ENCODE measurements at regions not wholly inside any gene's neighbourhood (a gene's known extent, or its start where the extent isn't known, plus 50 kb on each side); places are given as distances from the start of the nearest gene placed in this dataset.
"Not testable (repeated sequence)": the region's sequence is repeated elsewhere in the genome, so short reads cannot be mapped to it uniquely, and the experiment has no call there.

DNA sequence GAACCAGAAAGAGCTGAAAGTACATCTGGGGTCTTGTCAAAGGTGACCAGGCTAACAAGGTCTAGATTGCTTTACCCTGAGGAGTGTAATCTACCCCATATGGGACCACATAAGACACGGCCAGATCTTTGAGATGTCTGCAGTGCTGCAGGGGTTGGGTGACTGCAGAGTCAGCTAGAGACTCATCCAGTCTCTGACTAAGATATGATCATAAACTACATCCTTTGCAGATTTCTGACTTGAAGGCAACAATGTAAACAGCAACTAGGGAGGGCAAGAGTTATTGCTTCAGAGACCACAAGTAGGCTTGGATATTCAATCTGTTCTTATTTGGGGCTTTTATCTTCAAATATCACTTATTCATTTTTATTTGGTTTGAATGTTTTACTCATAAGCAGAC, 1080.5 kb upstream of the FOXG1 start:
- DNase-seq (ENCODE audit: insufficient read length, low spot score) = no peak
- TF ChIP-seq POLR2A (IDR thresholded peaks at IDR 0.05; ENCODE audit: low read depth, low read length) = no peak
- no peak for FAIRE-seq

DNA sequence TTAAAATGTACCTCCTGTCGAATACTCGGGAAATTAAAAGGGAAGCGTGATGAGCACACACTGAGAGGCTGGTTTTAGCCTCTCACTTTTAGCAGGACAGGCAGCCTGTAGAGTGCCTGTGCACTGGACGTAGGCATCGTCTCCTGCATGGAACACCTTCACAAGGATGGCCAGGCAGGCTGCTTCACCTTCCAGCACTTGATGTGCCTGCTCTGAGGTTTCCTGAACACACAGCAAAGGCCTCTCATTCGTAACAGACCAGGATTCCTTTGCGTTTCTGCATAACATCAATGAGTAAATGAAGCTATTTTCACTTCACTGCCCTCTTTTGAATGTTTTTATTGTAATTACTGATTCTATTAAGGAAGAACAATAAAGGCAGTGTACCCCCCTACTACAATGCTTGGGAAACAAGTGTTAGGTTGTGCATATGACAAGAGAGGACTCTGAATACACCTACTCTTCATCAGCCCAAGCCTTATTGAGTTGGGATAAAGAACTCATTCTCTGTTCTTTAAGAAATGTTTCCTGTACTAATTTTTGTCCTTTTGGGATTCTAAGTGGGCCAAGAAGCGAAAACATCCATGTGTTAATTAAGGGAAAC, 1077.6 kb upstream of the FOXG1 start:
- no peak for FAIRE-seq
- DNase-seq (ENCODE audit: insufficient read length, low spot score) = no peak
- TF ChIP-seq POLR2A (IDR thresholded peaks at IDR 0.05; ENCODE audit: low read depth, low read length) = no peak

DNA sequence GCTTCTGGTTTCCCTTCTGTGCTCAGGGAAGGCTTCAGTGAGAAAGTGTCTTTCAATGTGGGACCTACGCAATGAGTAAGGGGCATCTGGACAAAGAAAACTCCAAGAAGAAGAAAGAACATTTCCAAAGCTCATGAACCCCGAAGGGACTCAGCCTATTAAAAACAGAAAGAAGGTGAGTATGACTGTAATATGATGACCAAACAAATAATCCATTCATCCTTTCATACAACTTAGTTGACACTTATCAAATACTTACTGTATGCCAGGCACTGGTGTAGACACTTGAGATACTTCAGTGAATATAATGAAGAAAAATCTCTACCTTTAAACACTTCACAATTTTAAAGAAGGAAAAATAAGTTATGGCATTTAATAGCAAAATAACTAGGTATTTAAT, 1054.2 kb upstream of the FOXG1 start:
- no peak for FAIRE-seq

DNA sequence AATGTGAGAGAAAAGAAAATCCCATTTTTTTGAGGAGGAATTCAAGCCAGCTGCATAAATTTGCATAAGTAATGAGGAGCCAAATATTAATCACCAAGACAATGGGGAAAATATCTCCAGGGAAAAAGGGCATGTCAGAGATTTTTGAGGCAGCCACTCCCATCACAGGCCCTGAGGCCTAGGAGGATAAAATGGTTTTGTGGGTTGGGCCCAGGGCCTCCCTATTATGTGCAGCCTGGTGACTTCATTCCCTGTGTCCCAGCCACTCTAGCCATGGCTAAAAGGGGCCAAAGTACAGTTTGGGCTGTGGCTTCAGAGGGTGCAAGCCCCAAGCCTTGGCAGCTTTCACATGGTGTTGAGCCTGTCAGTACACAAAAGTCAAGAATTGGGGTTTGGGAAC, 1051.0 kb upstream of the FOXG1 start:
- no peak for TF ChIP-seq POLR2A (IDR thresholded peaks at IDR 0.05; ENCODE audit: low read depth, low read length)
- DNase-seq (ENCODE audit: insufficient read length, low spot score) = no peak
- FAIRE-seq = no peak

More for the DNA sequence above, 1054.2 kb upstream of the FOXG1 start:
- no peak for DNase-seq (ENCODE audit: insufficient read length, low spot score)
- no peak for TF ChIP-seq POLR2A (IDR thresholded peaks at IDR 0.05; ENCODE audit: low read depth, low read length)

DNA sequence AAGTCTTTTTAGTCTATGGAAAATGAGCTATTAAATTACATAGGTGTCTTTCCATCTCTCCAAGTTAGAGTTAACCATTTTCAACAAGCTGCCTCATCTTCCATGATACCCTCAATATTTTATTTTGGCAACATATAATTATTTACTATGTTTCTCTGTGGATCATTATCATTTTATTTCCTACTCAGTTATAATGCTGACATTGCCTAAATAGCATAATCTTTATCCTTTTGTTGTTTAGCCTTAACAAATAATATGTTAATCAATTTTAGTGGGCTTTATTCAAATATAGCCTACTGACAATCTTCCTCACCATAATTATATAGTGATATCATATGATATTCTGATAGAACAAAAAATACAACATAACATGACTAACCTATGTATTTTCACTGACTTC, 1044.8 kb upstream of the FOXG1 start:
- TF ChIP-seq POLR2A (IDR thresholded peaks at IDR 0.05; ENCODE audit: low read depth, low read length) = no peak
- DNase-seq (ENCODE audit: insufficient read length, low spot score) (no peak), FAIRE-seq (no peak)

DNA sequence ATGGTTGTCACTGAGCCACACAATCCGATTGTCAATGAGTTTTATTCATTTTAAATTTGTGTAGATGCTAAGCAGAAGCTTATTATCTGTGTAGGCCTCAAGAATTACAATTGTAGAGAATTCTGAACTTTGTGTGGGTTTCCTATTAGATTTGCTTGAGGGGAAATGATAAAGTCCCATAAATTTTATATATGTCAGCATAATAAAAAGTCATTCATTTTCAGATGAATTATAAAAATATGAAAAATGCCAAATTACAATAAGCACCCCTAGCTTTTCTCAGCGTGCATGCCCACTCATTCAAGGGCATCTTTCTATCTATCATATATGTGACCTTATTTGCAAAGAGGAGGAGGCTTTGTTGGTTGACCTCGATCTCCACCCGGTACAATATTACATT, 1041.1 kb upstream of the FOXG1 start:
- no peak for TF ChIP-seq POLR2A (IDR thresholded peaks at IDR 0.05; ENCODE audit: low read depth, low read length)
- no peak for DNase-seq (ENCODE audit: insufficient read length, low spot score)
- FAIRE-seq = no peak

DNA sequence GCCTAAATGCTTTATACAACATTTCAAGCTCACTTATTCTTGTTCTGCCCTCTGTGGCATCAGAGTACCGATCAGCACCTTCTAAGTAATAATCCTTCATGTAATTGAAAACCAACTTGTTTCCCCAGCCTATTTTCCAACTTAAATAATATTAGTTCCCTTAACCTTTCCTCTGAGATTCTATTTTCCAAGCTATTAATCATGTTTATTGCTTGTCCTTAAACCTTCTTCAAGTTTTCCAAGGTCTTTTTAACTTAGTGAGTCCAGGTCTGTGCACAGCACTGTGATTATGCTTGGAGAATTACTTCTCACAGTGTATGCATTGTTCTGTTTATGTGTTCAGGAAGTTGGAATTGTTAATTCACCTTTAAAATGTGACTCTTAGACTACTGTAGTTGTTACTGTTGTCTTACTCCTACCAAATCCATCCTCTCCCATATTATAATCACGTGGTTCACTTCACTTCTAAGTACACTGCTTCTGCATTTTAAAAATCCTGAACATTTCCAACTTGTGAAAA, 1039.3 kb upstream of the FOXG1 start:
- no peak for TF ChIP-seq POLR2A (IDR thresholded peaks at IDR 0.05; ENCODE audit: low read depth, low read length)
- FAIRE-seq (no peak), DNase-seq (ENCODE audit: insufficient read length, low spot score) (no peak)

DNA sequence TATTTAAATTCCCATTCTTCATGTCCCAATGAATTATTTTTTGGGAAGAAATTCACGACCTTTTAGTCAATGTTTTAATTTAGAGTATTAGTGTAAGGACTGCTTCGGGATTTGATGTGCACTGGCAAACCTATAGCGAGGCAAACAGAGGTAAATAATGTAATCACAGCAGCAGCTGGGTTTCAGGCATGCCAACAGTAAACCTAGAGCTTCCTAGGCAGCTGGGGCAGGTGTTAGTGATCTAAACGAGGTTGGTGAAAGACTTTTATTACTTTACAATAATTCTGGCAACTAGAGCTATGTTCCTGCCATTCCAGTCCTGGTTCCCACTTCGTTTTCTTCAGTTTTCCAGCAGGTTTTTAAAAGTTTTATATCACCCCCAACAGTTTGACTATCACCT, 1036.4 kb upstream of the FOXG1 start:
- FAIRE-seq (no peak), DNase-seq (ENCODE audit: insufficient read length, low spot score) (no peak)
- TF ChIP-seq POLR2A (IDR thresholded peaks at IDR 0.05; ENCODE audit: low read depth, low read length) = no peak

DNA sequence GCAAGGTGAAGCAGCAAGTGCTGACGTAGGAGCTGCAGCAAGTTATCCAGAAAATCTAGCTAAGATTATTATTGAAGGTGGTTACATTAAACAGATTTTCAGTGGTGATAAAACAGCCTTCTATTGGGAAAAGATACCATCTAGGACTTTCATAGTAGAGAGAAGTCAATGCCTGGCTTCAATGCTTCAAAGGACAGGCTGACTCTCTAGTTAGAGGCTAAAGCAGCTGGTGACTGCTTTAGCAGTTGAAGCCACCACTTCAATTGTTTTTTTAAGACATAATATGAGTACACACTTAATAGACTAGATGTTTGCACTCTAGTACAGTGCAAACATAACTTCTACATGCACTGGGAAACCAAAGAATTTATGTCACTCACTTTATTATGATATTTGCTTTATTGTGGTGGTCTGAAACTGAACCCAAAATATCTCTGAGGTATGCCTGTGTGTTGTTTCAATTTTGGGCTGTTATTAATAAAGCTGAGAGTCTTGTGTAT, 1026.9 kb upstream of the FOXG1 start:
- no peak for DNase-seq (ENCODE audit: insufficient read length, low spot score)
- no peak for TF ChIP-seq POLR2A (IDR thresholded peaks at IDR 0.05; ENCODE audit: low read depth, low read length)
- no peak for FAIRE-seq

DNA sequence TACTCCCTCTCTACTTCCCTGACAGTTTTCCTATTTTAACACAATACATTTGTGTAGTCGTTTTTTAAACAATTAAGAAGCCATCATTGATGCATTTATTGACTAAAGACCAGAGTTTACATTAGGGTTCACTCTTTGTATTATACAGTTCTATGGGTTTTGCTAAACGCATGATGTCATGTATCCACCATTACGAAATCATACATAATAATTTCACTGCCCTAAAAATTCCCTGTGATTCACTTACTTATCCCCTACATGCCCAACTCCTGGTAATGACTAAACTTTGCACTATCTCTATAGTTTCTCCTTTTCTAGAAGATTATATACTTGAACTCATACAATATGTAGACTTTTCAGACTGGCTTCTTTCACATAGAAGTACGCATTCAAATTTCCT, 1016.5 kb upstream of the FOXG1 start:
- DNase-seq (ENCODE audit: insufficient read length, low spot score) = no peak
- no peak for TF ChIP-seq POLR2A (IDR thresholded peaks at IDR 0.05; ENCODE audit: low read depth, low read length)
- FAIRE-seq = no peak

DNA sequence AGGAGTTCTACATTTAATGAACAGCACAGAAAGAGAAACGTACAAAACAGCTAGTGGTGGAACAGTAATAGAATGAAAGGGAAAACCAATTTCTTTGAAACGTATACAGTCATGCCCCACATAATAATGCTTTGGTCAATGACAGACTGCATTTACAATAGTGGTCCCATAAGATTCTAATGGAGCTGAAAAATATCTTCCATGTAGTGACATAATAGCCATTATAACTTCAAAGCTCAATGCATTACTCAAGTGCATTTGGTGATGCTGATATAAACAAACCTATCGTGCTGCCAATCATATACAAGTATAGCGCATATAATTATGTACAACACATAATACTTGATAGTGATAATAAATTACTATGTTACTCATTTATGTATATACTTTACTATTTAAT, 1008.9 kb upstream of the FOXG1 start:
- FAIRE-seq; DNase-seq (ENCODE audit: insufficient read length, low spot score): not testable (repeated sequence)

DNA sequence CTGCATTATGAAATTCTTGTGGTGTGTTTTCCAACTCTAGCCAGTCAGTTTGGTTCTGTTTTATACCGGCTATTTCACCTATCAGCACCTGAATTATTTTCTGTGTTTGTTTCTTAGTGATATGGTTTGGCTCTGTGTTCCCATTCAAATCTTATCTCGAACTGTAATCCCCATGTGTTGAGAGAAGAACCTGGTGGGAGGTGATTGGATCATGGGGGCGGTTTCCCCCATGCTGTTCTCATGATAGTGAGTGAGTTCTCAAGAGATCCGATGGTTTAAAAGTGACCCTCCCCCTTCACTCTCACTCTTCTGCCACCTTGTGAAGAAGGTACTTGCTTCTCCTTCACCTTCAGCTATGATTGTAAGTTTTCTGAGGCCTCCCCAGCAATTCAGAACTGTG, 1006.2 kb upstream of the FOXG1 start:
- FAIRE-seq; DNase-seq (ENCODE audit: insufficient read length, low spot score): not testable (repeated sequence)

DNA sequence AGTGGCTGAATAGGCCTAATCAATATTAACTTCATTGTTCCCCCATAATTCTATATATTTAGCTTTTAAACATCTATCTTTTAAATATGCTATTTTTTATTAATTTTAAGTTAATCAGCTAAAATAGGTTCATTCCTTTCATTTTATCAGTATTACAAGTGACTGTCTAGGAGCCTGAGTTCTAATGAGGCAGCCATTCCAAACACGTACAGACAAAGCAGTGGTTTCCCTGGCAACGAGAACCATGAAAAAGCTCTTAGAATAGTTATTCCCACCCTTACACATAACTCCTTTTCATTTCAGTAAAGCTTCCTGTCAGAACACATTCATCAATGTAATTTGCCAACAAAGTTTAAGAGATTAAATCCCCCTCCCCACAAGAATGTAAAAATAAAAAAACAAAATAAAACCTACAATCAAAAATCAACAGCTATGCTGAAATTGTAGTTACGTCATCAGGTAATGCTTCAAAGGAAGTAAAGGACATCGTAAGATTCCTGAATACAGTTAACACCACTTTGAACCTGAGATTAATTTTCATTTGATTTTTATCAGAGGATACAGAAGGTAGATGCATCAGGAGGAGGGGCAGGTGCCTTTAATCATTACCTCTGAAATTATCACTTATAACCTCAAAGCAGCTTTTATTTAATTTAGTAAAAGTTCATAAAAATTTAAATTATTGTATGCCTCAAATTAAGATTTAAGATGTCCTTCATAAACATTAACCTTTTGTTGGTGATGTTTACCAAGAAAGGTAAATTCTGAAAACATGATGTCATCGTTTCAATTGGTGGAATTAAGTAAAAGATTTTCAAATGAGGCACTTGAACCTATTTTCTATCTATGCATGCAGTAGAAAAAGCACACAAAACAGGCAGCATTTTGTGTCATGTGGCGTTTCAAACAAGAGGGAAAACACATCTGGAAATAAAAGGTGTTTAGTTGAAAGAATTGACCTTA, 967.2 kb upstream of the FOXG1 start:
- not testable (repeated sequence) for FAIRE-seq; DNase-seq (ENCODE audit: insufficient read length, low spot score)

DNA sequence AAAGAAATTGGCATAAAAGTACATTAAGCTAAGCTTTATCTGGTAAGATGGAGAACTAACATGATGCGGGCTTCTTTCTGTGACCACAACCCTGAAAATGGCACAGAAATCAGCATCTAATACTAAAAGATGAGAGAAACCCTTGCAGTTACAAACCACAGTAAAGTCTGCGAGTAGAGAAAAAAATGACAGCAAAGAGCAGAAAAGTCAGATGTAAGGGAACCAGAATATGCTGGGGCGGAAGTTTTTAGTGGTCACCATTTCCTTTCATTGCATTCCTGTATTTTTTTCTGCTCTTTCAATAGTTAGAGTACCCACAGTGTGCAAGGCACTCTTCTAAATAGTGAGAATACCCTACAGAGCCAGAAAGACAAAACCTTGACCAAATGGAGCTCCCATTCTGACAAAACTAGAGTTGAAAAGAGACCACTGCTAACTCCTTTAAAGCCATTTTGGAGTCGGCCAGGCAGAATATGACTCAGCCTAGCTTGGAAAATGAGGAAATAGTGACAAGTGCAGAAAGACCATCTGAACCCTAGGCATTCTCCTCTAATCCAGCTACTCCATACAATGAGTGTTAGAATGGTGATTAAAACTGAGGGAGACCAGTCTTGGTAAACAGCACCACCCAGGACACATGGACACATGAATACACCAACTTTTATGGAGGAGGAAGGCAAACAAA, 948.7 kb upstream of the FOXG1 start:
- FAIRE-seq; DNase-seq (ENCODE audit: insufficient read length, low spot score): not testable (repeated sequence)

DNA sequence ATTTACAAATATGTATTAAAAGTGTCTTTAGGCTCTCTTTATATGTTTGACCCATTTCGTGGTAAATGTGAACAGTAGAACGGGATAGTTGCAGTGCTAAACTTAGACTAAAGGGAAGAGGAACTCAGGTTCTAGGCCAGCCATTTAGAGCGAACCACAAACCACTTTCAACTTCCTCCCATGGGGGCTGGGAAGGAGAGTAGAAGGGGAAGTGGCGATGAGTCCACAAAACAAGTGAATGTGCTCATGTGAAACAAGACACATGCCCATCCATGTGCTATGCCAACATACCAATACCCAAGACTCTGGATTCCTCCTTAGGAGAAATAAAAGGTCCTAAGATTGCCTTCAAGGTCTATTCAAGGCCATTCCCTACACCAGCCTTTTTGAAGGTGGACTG, 940.4 kb upstream of the FOXG1 start:
- not testable (repeated sequence) for DNase-seq (ENCODE audit: insufficient read length, low spot score); FAIRE-seq

DNA sequence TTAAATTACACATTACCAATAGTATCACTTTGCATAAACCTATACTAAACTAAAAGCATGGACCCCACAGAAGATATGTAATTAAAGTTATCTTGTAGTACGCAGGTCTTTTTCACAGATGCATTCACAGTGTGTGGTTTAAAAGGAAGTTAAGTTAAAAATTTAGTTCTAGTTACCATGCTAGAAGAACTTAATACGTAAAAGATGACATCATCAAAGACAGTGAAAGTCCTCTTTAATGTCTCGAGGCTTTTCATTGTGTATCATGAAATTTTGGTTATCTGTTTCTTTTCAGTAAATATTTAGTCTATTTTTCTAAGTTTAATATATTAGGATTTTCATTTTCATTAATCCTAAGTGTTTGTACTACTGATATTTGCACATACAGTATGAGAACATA, 934.6 kb upstream of the FOXG1 start:
- not testable (repeated sequence) for DNase-seq (ENCODE audit: insufficient read length, low spot score); FAIRE-seq

DNA sequence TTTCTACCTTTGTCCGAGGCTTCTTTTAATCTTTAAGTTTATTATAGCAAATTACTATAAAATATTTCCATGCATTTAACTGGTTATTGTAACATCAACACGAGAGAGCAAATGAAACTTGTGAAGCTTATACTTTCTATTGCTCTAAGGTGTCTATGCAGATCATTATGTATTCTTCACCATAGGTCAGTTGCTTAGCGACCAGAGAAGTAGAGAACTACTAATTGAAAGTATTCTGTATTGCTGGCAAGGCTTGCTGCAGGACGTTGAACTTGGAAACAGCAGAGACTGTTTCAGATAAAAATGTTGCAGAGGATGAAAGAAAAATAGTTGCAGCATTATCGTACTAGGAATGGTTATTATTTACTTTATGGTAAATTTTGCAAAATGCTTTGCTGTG, 933.6 kb upstream of the FOXG1 start:
- not testable (repeated sequence) for FAIRE-seq; DNase-seq (ENCODE audit: insufficient read length, low spot score)

Data from H54 (cell line).